A673 (cell line): ENCODE measurements at regions not wholly inside any gene's neighbourhood (a gene's known extent, or its start where the extent isn't known, plus 50 kb on each side); places are given as distances from the start of the nearest gene placed in this dataset.

Experiments used
- BruUV-seq: library from RNA; stranded (reverse); fragments of 400-500 nt; replicated peaks from 2 replicates; lab custom pipeline; 2021; lab: Mats Ljungman, UMichigan
- CTCF ChIA-PET: fragments of 300-600 bp; sonication (Branson Sonifier 250); formaldehyde crosslinking; loops from one replicate; lab custom pipeline; 2022; ENCODE audit warnings: antibody characterized with exemption; lab: Charles Lee
- POLR2A ChIA-PET: fragments of 300-600 bp; sonication (Branson Sonifier 250); formaldehyde crosslinking; loops from one replicate; lab custom pipeline; 2022; ENCODE audit warnings: antibody characterized with exemption; ENCODE audit not compliant: low non-redundant PET; lab: Charles Lee
- DNase-seq: peaks from one replicate; pipeline ENCODE4 v3.0.0-alpha.2; 2015; ENCODE audit warnings: low spot score
- H3K27ac ChIP-seq: fragments of 200-600 bp; sonication (generic); 2 replicates; pipeline ENCODE4 v1.5.1; 2016; ENCODE audit warnings: mixed run types, low read depth, mild to moderate bottlenecking, mixed read lengths, antibody characterized with exemption, low read length; ENCODE audit not compliant: poor library complexity, severe bottlenecking
- H3K27me3 ChIP-seq: fragments of 200-600 bp; sonication (generic); replicated peaks from 2 replicates; pipeline ENCODE4 v1.6.1; 2017; ENCODE audit warnings: mixed run types, low read depth, mild to moderate bottlenecking, mixed read lengths, antibody characterized with exemption, low read length; ENCODE audit not compliant: insufficient read depth, poor library complexity
- H3K36me3 ChIP-seq: fragments of 200-600 bp; sonication (generic); 2 replicates; pipeline ENCODE4 v1.6.1; 2016; ENCODE audit warnings: mixed run types, mild to moderate bottlenecking, mixed read lengths, antibody characterized with exemption, low read length; ENCODE audit not compliant: insufficient read depth, poor library complexity, severe bottlenecking
- H3K4me1 ChIP-seq: fragments of 200-600 bp; sonication (generic); 2 replicates; pipeline ENCODE4 v1.6.1; 2017; ENCODE audit warnings: mixed run types, mild to moderate bottlenecking, mixed read lengths, antibody characterized with exemption, low read length; ENCODE audit not compliant: insufficient read depth, poor library complexity, severe bottlenecking
- H3K4me3 ChIP-seq: fragments of 200-600 bp; sonication (generic); 2 replicates; pipeline ENCODE4 v1.5.1; 2016; ENCODE audit warnings: low read depth, mixed run types, mild to moderate bottlenecking, mixed read lengths, low read length; ENCODE audit not compliant: poor library complexity, severe bottlenecking
- H3K9me3 ChIP-seq: fragments of 200-600 bp; sonication (generic); 2 replicates; pipeline ENCODE4 v1.6.1; 2016; ENCODE audit warnings: mixed run types, low read depth, mild to moderate bottlenecking, mixed read lengths, antibody characterized with exemption, low read length; ENCODE audit not compliant: poor library complexity, severe bottlenecking
- CTCF ChIP-seq: fragments of 300-800, 200-600 bp; sonication (generic); conservative IDR thresholded peaks from 2 replicates; pipeline ENCODE4 v1.5.1; 2017; ENCODE audit warnings: low read depth, mild to moderate bottlenecking, antibody characterized with exemption, low read length, moderate library complexity, mixed read lengths
- EZH2 ChIP-seq: fragments of 200-600 bp; sonication (generic); IDR thresholded peaks from 2 replicates; pipeline ENCODE4 v1.6.1; 2017; ENCODE audit warnings: borderline replicate concordance, low read depth, mild to moderate bottlenecking, mixed read lengths, antibody characterized with exemption, low read length; ENCODE audit not compliant: poor library complexity, severe bottlenecking
- intact Hi-C: fragments of 100-400 bp; cut with micrococcal nuclease; formaldehyde crosslinking; loops from one replicate; pipeline ENCODE4 v1.10.0; 2022; ENCODE audit not compliant: unreplicated experiment

- DNase-seq = no peak
- H3K9me3 ChIP-seq = peaks cover 15% of the 10 kb centered on the region
- no peaks in the 10 kb centered on the region for H3K27me3 ChIP-seq
- ChIA-PET POLR2A (no interaction called here), CTCF (no interaction called here)
- TF ChIP-seq EZH2 = no peak
- TF ChIP-seq CTCF = no peak
- no peak overlapping the region for H3K27ac ChIP-seq
- no TSS peak for BruUV-seq
- intact Hi-C loops = no loop called here
- H3K4me3 ChIP-seq = no peak overlapping the region
- peaks cover 20% of the 10 kb centered on the region for H3K4me1 ChIP-seq
- no peaks in the 10 kb centered on the region for H3K36me3 ChIP-seq
Measured at GRCh38 chr16:74075393-74075792, 221.2 kb upstream of the PSMD7 start.

GRCh38 chr16:74073456-74073855 is 223.2 kb upstream of the PSMD7 start:
- no TSS peak for BruUV-seq
- POLR2A ChIA-PET = no interaction called here
- no peak for DNase-seq
- Histone ChIP-seq H3K4me3 (no peak overlapping the region), H3K27me3 (no peaks in the 10 kb centered on the region), H3K36me3 (no peaks in the 10 kb centered on the region), H3K4me1 (peaks cover 7% of the 10 kb centered on the region), H3K9me3 (peaks cover 15% of the 10 kb centered on the region), H3K27ac (no peak overlapping the region)
- intact Hi-C loops = no loop called here
- TF ChIP-seq CTCF = no peak
- no peak for TF ChIP-seq EZH2
- CTCF ChIA-PET = no interaction called here

- no peak overlapping the region for H3K27ac ChIP-seq
- no peak for DNase-seq
- CTCF ChIA-PET = no interaction called here
- peaks cover 15% of the 10 kb centered on the region for H3K9me3 ChIP-seq
- no TSS peak for BruUV-seq
- intact Hi-C loops = no loop called here
- POLR2A ChIA-PET = no interaction called here
- TF ChIP-seq CTCF = no peak
- TF ChIP-seq EZH2 = no peak
- H3K4me1 ChIP-seq = peaks cover 5% of the 10 kb centered on the region
- H3K36me3 ChIP-seq = no peaks in the 10 kb centered on the region
- H3K27me3 ChIP-seq = no peaks in the 10 kb centered on the region
- H3K4me3 ChIP-seq = no peak overlapping the region
Measured at GRCh38 chr16:74071996-74072535, 224.5 kb upstream of the PSMD7 start.
